GM12891 (cell line): ENCODE measurements at regions not wholly inside any gene's neighbourhood (a gene's known extent, or its start where the extent isn't known, plus 50 kb on each side); places are given as distances from the start of the nearest gene placed in this dataset.

Experiments used
- DNase-seq: peaks from one replicate; pipeline ENCODE4 v3.0.0; 2011; ENCODE audit warnings: low spot score; ENCODE audit not compliant: insufficient read length
- FAIRE-seq: peaks from 2 replicates; lab custom pipeline; 2011; peaks lifted over from hg19 to GRCh38; lab: Jason Lieb, UNC
- PAX5 ChIP-seq: IDR thresholded peaks from 2 replicates; pipeline ENCODE4 v1.6.1; 2011; ENCODE audit warnings: low read length, moderate library complexity, mild to moderate bottlenecking; ENCODE audit not compliant: insufficient read depth, severe bottlenecking
- POLR2A ChIP-seq: IDR thresholded peaks from 2 replicates; pipeline ENCODE4 v1.6.1; 2011; ENCODE audit warnings: low read depth, low read length, control low read depth
- POLR2AphosphoS5 ChIP-seq: IDR thresholded peaks from 2 replicates; pipeline ENCODE4 v1.6.1; 2011; ENCODE audit warnings: low read depth, low read length, control low read depth
- POU2F2 ChIP-seq: IDR thresholded peaks from 2 replicates; pipeline ENCODE4 v1.6.1; 2011; ENCODE audit warnings: low read depth, mild to moderate bottlenecking, control low read depth, low read length, moderate library complexity
- SPI1 ChIP-seq: IDR thresholded peaks from 2 replicates; pipeline ENCODE4 v1.6.1; 2011; ENCODE audit warnings: low read depth, low read length, control low read depth
- TAF1 ChIP-seq: IDR thresholded peaks from 2 replicates; pipeline ENCODE4 v1.6.1; 2011; ENCODE audit warnings: low read depth, low read length, control low read depth

- TF ChIP-seq SPI1, result no peak
- no peak for TF ChIP-seq POLR2A
- no peak for TF ChIP-seq POLR2AphosphoS5
- no peak for TF ChIP-seq TAF1
- no peak for TF ChIP-seq PAX5
- no peak for TF ChIP-seq POU2F2
- FAIRE-seq (no peak), DNase-seq (no peak)
These were observed 595.0 kb upstream of the BOD1L1 start for GRCh38 chr4:14222377-14223029.

GRCh38 chr4:14223461-14223860 lies 595.9 kb upstream of the BOD1L1 start:
- DNase-seq (no peak), FAIRE-seq (no peak)
- TF ChIP-seq TAF1 (no peak), PAX5 (no peak), POLR2AphosphoS5 (no peak), POU2F2 (no peak), SPI1 (no peak), POLR2A (no peak)

GRCh38 chr4:14225688-14226207 lies 598.2 kb upstream of the BOD1L1 start:
- TF ChIP-seq SPI1 (no peak), POLR2AphosphoS5 (no peak), PAX5 (no peak), POLR2A (no peak), TAF1 (no peak), POU2F2 (no peak)
- FAIRE-seq, result no peak

GRCh38 chr4:14233126-14233525 lies 605.6 kb upstream of the BOD1L1 start:
- no peak for FAIRE-seq
- no peak for DNase-seq
- TF ChIP-seq PAX5 (no peak), SPI1 (no peak)

More at GRCh38 chr4:14225688-14226207, 598.2 kb upstream of the BOD1L1 start:
- DNase-seq, result no peak

- TF ChIP-seq POU2F2 (no peak), POLR2A (no peak), POLR2AphosphoS5 (no peak), SPI1 (no peak), PAX5 (no peak), TAF1 (no peak)
- no peak for DNase-seq
- FAIRE-seq, result no peak
These were observed 606.8 kb upstream of the BOD1L1 start for GRCh38 chr4:14234307-14234706.

- TF ChIP-seq TAF1, result no peak
- no peak for TF ChIP-seq PAX5
- no peak for TF ChIP-seq POLR2A
- no peak for TF ChIP-seq SPI1
- TF ChIP-seq POLR2AphosphoS5, result no peak
- no peak for TF ChIP-seq POU2F2
- DNase-seq (no peak), FAIRE-seq (no peak)
These were observed 608.8 kb upstream of the BOD1L1 start for GRCh38 chr4:14236359-14236758.

- peak; percentile 31 for FAIRE-seq
- TF ChIP-seq POLR2AphosphoS5, result no peak
- TF ChIP-seq POU2F2, result no peak
- TF ChIP-seq SPI1, result no peak
- TF ChIP-seq POLR2A, result no peak
- no peak for TF ChIP-seq PAX5
- no peak for TF ChIP-seq TAF1
- no peak for DNase-seq
These were observed 610.4 kb upstream of the BOD1L1 start for GRCh38 chr4:14237911-14238310.

- TF ChIP-seq POLR2AphosphoS5, result no peak
- TF ChIP-seq TAF1, result no peak
- no peak for TF ChIP-seq POU2F2
- no peak for TF ChIP-seq PAX5
- no peak for TF ChIP-seq POLR2A
- no peak for TF ChIP-seq SPI1
- FAIRE-seq, result no peak
- no peak for DNase-seq
These were observed 614.0 kb upstream of the BOD1L1 start for GRCh38 chr4:14241574-14241973.

- no peak for DNase-seq
- TF ChIP-seq PAX5 (no peak), POLR2A (no peak), SPI1 (no peak), TAF1 (no peak), POU2F2 (no peak), POLR2AphosphoS5 (no peak)
- no peak for FAIRE-seq
These were observed 620.2 kb upstream of the BOD1L1 start for GRCh38 chr4:14247767-14248166.

- no peak for FAIRE-seq
- DNase-seq, result no peak
- TF ChIP-seq POLR2A (no peak), POLR2AphosphoS5 (no peak), SPI1 (no peak), TAF1 (no peak)
These were observed 621.7 kb upstream of the BOD1L1 start for GRCh38 chr4:14249226-14249625.

GRCh38 chr4:14254252-14254651 lies 626.7 kb upstream of the BOD1L1 start:
- no peak for FAIRE-seq
- no peak for TF ChIP-seq TAF1
- TF ChIP-seq PAX5, result no peak
- no peak for TF ChIP-seq SPI1
- TF ChIP-seq POLR2AphosphoS5, result no peak
- TF ChIP-seq POU2F2, result no peak
- DNase-seq, result no peak
